ENCODE measurements at regions not wholly inside any gene's neighbourhood (a gene's known extent, or its start where the extent isn't known, plus 50 kb on each side); places are given as distances from the start of the nearest gene placed in this dataset.
A peak's percentile ranks its signal among the peaks of the same experiment; 100 is the strongest.
"Not testable (repeated sequence)": the region's sequence is repeated elsewhere in the genome, so short reads cannot be mapped to it uniquely, and the experiment has no call there.

DNA sequence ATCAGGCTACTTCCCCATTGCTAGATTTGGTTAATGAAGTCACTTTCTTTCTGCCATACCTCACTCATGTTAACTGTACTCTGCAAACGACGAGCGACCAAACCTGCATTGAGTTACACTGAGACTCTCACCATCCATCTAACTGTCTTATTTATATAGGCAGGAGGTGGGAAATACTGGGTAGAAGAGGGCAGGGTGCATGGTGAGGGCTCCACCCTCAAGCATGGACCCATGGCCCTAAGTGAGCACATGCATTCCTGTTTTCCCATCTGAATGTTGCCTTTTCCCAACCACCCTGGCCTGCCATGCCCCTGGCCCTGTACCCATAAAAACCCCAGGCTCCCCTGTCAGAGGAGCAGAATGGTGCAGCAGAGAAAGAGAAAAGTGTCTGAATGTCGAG is 52.7 kb upstream of the IL6ST start (continued):
- TF ChIP-seq, protein P1, sequence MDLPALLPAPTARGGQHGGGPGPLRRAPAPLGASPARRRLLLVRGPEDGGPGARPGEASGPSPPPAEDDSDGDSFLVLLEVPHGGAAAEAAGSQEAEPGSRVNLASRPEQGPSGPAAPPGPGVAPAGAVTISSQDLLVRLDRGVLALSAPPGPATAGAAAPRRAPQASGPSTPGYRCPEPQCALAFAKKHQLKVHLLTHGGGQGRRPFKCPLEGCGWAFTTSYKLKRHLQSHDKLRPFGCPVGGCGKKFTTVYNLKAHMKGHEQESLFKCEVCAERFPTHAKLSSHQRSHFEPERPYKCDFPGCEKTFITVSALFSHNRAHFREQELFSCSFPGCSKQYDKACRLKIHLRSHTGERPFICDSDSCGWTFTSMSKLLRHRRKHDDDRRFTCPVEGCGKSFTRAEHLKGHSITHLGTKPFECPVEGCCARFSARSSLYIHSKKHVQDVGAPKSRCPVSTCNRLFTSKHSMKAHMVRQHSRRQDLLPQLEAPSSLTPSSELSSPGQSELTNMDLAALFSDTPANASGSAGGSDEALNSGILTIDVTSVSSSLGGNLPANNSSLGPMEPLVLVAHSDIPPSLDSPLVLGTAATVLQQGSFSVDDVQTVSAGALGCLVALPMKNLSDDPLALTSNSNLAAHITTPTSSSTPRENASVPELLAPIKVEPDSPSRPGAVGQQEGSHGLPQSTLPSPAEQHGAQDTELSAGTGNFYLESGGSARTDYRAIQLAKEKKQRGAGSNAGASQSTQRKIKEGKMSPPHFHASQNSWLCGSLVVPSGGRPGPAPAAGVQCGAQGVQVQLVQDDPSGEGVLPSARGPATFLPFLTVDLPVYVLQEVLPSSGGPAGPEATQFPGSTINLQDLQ (CRISPR knock-in tag; IDR thresholded peaks at IDR 0.05): no peak
- TF ChIP-seq SP5 (CRISPR knock-in tag; IDR thresholded peaks at IDR 0.05; ENCODE audit: borderline replicate concordance, low read depth) (peak; percentile 62; the same call in 1 of the 2 replicates), ZMAT3 (CRISPR knock-in tag; conservative IDR thresholded peaks at IDR 0.05) (no peak)

DNA sequence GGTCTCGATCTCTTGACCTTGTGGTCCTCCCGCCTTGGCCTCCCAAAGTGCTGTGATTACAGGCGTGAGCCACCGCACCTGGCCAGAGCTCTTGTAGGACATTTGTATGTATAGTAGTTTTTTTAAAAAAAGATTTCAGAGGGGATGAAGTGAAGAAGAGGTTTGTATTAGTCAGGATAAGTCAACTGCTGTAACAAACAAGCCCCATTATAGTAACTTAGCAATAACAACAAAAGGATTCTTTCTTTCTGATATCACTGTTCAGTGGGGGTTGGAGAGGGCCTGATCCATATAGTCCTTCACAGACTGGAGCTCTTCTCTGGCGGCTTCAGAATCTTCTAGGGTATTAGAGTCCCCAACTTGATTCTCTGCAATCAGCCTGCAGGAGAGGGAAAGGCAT is 50.7 kb upstream of the IL6ST start:
- H2AFZ ChIP-seq (ENCODE audit: low read length): no peak overlapping the region
- no peaks in the 10 kb centered on the region for H3K79me2 ChIP-seq (ENCODE audit: insufficient read depth, low read length)
- TF ChIP-seq ZNF451 (CRISPR knock-in tag; IDR thresholded peaks at IDR 0.05) (no peak), ZNF12 (CRISPR knock-in tag; IDR thresholded peaks at IDR 0.05) (peak; percentile 95), TBX3 (IDR thresholded peaks at IDR 0.05; ENCODE audit: borderline replicate concordance) (no peak), PAF1 (CRISPR knock-in tag; IDR thresholded peaks at IDR 0.05) (no peak), GATAD1 (CRISPR knock-in tag; IDR thresholded peaks at IDR 0.05) (no peak), NCOA1 (CRISPR knock-in tag; IDR thresholded peaks at IDR 0.05) (no peak), GATAD2A (CRISPR knock-in tag; IDR thresholded peaks at IDR 0.05) (no peak)
- TF ChIP-seq, protein P2, sequence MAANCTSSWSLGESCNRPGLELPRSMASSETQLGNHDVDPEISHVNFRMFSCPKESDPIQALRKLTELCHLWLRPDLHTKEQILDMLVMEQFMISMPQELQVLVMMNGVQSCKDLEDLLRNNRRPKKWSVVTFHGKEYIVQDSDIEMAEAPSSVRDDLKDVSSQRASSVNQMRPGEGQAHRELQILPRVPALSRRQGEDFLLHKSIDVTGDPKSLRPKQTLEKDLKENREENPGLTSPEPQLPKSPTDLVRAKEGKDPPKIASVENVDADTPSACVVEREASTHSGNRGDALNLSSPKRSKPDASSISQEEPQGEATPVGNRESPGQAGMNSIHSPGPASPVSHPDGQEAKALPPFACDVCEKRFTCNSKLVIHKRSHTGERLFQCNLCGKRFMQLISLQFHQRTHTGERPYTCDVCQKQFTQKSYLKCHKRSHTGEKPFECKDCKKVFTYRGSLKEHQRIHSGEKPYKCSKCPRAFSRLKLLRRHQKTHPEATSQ (CRISPR knock-in tag; IDR thresholded peaks at IDR 0.05; ENCODE audit: borderline replicate concordance): no peak
- TF ChIP-seq, protein P3, sequence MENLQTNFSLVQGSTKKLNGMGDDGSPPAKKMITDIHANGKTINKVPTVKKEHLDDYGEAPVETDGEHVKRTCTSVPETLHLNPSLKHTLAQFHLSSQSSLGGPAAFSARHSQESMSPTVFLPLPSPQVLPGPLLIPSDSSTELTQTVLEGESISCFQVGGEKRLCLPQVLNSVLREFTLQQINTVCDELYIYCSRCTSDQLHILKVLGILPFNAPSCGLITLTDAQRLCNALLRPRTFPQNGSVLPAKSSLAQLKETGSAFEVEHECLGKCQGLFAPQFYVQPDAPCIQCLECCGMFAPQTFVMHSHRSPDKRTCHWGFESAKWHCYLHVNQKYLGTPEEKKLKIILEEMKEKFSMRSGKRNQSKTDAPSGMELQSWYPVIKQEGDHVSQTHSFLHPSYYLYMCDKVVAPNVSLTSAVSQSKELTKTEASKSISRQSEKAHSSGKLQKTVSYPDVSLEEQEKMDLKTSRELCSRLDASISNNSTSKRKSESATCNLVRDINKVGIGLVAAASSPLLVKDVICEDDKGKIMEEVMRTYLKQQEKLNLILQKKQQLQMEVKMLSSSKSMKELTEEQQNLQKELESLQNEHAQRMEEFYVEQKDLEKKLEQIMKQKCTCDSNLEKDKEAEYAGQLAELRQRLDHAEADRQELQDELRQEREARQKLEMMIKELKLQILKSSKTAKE (CRISPR knock-in tag; IDR thresholded peaks at IDR 0.05; ENCODE audit: borderline replicate concordance): no peak
- no peak overlapping the region for H3K27ac ChIP-seq (ENCODE audit: extremely low read length, insufficient read depth, low read length)
- intact Hi-C loops (cut with micrococcal nuclease; ENCODE audit: unreplicated experiment): no loop called here
- no peak for ATAC-seq
- FAIRE-seq: no peak
- no peak overlapping the region for H3K4me2 ChIP-seq (ENCODE audit: low read depth, low read length)
- peaks cover 41% of the 10 kb centered on the region for H3K4me1 ChIP-seq (ENCODE audit: insufficient read depth, low read length)
- H4K20me1 ChIP-seq (ENCODE audit: insufficient read depth, low read length): no peaks in the 10 kb centered on the region
- H3K36me3 ChIP-seq (replicated peaks in 1 of 2; ENCODE audit: control insufficient read depth in 1 of 2, insufficient read depth in 2 of 2, low read length in 2 of 2): no peaks in the 10 kb centered on the region
- H3K27me3 ChIP-seq (ENCODE audit: control insufficient read depth in 1 of 2, insufficient read depth in 2 of 2, low read length in 2 of 2): no peaks in the 10 kb centered on the region
- BruUV-seq (replicated peaks): no TSS peak
- CTCF ChIA-PET (ENCODE audit: low intra/inter-chr PET ratio, low total read pairs): no interaction called here
- WGBS (ENCODE audit: low lambda C conversion rate): 100% methylated on average over 5 of the region's 5 CpGs
- POLR2A ChIA-PET: no interaction called here
- in situ Hi-C loops (cut with HindIII; ENCODE audit: extremely low pct_ligation_motif_present, low pct_unique_long_range_greater_than_20kb): no loop called here
- no peak overlapping the region for H3K9ac ChIP-seq (ENCODE audit: insufficient read depth, low read depth, low read length)
- no peak for DNase-seq (ENCODE audit: low spot score)
- H3K9me3 ChIP-seq (ENCODE audit: low read length): no peaks in the 10 kb centered on the region
- H3K4me3 ChIP-seq (replicated peaks in 1 of 3; ENCODE audit: insufficient read depth in 1 of 3, low read depth in 2 of 3, low read length in 3 of 3): no peak overlapping the region

DNA sequence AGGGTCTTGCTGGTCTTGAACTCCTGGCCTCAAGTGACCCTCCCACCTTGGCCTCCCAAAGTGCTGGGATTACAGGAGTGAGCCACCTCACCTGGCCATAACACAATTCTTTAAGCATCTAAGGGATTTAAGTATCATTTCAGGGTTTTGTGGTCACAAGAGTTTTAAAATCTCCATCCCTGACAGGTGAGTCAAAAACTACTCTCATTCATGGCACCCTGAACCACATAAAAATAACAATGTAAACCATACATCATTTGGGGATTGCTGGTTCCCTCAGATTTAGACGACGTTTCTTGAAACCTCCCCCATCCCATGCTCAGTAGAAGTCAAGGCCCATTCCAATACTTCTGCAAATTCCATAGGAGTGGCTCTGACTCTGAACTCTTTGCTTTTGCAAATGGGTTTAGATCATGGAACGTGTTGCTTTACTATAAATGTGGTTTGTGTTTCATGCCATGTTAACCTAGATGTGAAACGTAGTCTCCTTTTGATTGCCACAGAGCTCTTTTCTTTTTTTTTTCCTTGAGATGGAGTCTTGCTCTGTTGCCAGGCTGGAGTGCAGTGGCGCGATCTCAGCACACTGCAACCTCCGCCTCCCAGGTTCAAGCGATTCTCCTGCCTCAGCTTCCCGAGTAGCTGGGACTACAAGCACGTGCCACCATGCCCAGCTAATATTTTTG is 50.1 kb upstream of the IL6ST start:
- BruUV-seq (replicated peaks); H4K20me1 ChIP-seq (ENCODE audit: insufficient read depth, low read length); H3K36me3 ChIP-seq (replicated peaks in 1 of 2; ENCODE audit: control insufficient read depth in 1 of 2, insufficient read depth in 2 of 2, low read length in 2 of 2); H2AFZ ChIP-seq (ENCODE audit: low read length); in situ Hi-C loops (cut with HindIII; ENCODE audit: extremely low pct_ligation_motif_present, low pct_unique_long_range_greater_than_20kb); H3K79me2 ChIP-seq (ENCODE audit: insufficient read depth, low read length); ATAC-seq; H3K9me3 ChIP-seq (ENCODE audit: low read length); FAIRE-seq; POLR2A ChIA-PET; H3K27ac ChIP-seq (ENCODE audit: extremely low read length, insufficient read depth, low read length); DNase-seq (ENCODE audit: low spot score); intact Hi-C loops (cut with micrococcal nuclease; ENCODE audit: unreplicated experiment); CTCF ChIA-PET (ENCODE audit: low intra/inter-chr PET ratio, low total read pairs); H3K4me2 ChIP-seq (ENCODE audit: low read depth, low read length); H3K9ac ChIP-seq (ENCODE audit: insufficient read depth, low read depth, low read length); H3K27me3 ChIP-seq (ENCODE audit: control insufficient read depth in 1 of 2, insufficient read depth in 2 of 2, low read length in 2 of 2); H3K4me3 ChIP-seq (replicated peaks in 1 of 3; ENCODE audit: insufficient read depth in 1 of 3, low read depth in 2 of 3, low read length in 3 of 3): not testable (repeated sequence)
- H3K4me1 ChIP-seq (ENCODE audit: insufficient read depth, low read length): peaks cover 41% of the 10 kb centered on the region
- WGBS (ENCODE audit: low lambda C conversion rate): 95% methylated on average over 10 of the region's 10 CpGs

All from HepG2 (cell line).